Activated CD8-positive, alpha-beta memory T cell treated with anti-CD3 and anti-CD28 coated beads, Interleukin-2, amount 50 U/mL, for 24 hours (primary cell): ENCODE measurements at regions not wholly inside any gene's neighbourhood (a gene's known extent, or its start where the extent isn't known, plus 50 kb on each side); places are given as distances from the start of the nearest gene placed in this dataset.

Source experiments
- DNase-seq: peaks from one replicate; pipeline ENCODE4 v3.0.0-alpha.2; 2020; ENCODE audit errors: extremely low read depth

- DNase-seq = no peak
Measured at GRCh38 chr1:59089036-59089798, 207.7 kb upstream of the FGGY start.

GRCh38 chr1:59089922-59090457 is 206.9 kb upstream of the FGGY start:
- DNase-seq = no peak

- no peak for DNase-seq
Measured at GRCh38 chr1:59092126-59092525, 204.8 kb upstream of the FGGY start.

- no peak for DNase-seq
Measured at GRCh38 chr1:59094001-59094400, 202.9 kb upstream of the FGGY start.

- no peak for DNase-seq
Measured at GRCh38 chr1:59096501-59096900, 200.4 kb upstream of the FGGY start.

- no peak for DNase-seq
Measured at GRCh38 chr1:59098655-59099054, 198.2 kb upstream of the FGGY start.

GRCh38 chr1:59100708-59101374 is 196.1 kb upstream of the FGGY start:
- DNase-seq = no peak

GRCh38 chr1:59101518-59101917 is 195.4 kb upstream of the FGGY start:
- DNase-seq = no peak

- no peak for DNase-seq
Measured at GRCh38 chr1:59103457-59103856, 193.4 kb upstream of the FGGY start.

- no peak for DNase-seq
Measured at GRCh38 chr1:59104191-59104760, 192.6 kb upstream of the FGGY start.

GRCh38 chr1:59105548-59106507 is 191.1 kb upstream of the FGGY start:
- no peak for DNase-seq

GRCh38 chr1:59107516-59107915 is 189.4 kb upstream of the FGGY start:
- DNase-seq = no peak

GRCh38 chr1:59107916-59108315 is 189.0 kb upstream of the FGGY start:
- no peak for DNase-seq

- DNase-seq = no peak
Measured at GRCh38 chr1:59108481-59109317, 188.2 kb upstream of the FGGY start.

- no peak for DNase-seq
Measured at GRCh38 chr1:59110271-59110670, 186.6 kb upstream of the FGGY start.

- no peak for DNase-seq
Measured at GRCh38 chr1:59113876-59114457, 182.9 kb upstream of the FGGY start.

GRCh38 chr1:59115865-59116264 is 181.0 kb upstream of the FGGY start:
- DNase-seq = no peak

GRCh38 chr1:59116920-59117542 is 179.9 kb upstream of the FGGY start:
- no peak for DNase-seq

GRCh38 chr1:59122527-59122926 is 174.4 kb upstream of the FGGY start:
- DNase-seq = no peak
